GM23338 (cell line): ENCODE measurements at regions not wholly inside any gene's neighbourhood (a gene's known extent, or its start where the extent isn't known, plus 50 kb on each side); places are given as distances from the start of the nearest gene placed in this dataset.

Experiments used
- ATAC-seq: fragments of 200-7000 bp; cut with Tn5 transposase; 3 replicates; pipeline ENCODE4 v1.9.1; 2020
- DNase-seq: peaks from one replicate; pipeline ENCODE4 v3.0.0-alpha.2; 2015; ENCODE audit warnings: low spot score
- H2AFZ ChIP-seq: fragments of 200-600 bp; sonication (generic); 2 replicates; pipeline ENCODE4 v1.8.0; 2016; ENCODE audit warnings: antibody characterized with exemption, mild to moderate bottlenecking, moderate library complexity
- H3F3A ChIP-seq: fragments of 200-600 bp; sonication (generic); replicated peaks from 2 replicates; pipeline ENCODE4 v1.8.0; 2017; ENCODE audit warnings: antibody characterized with exemption, mixed run types, low read depth
- H3K27ac ChIP-seq: fragments of 200-600 bp; sonication (generic); 2 replicates; pipeline ENCODE4 v1.6.1; 2016; ENCODE audit warnings: low read depth
- H3K27me3 ChIP-seq: fragments of 200-600 bp; sonication (generic); 2 replicates; pipeline ENCODE4 v1.8.0; 2016; ENCODE audit warnings: mild to moderate bottlenecking, mixed run types, moderate library complexity; ENCODE audit not compliant: insufficient read depth
- H3K36me3 ChIP-seq: fragments of 200-600 bp; sonication (generic); 2 replicates; pipeline ENCODE4 v1.8.0; 2016; ENCODE audit warnings: mild to moderate bottlenecking; ENCODE audit not compliant: insufficient read depth
- H3K4me1 ChIP-seq: fragments of 200-600 bp; sonication (generic); 2 replicates; pipeline ENCODE4 v1.8.0; 2016; ENCODE audit warnings: mild to moderate bottlenecking, moderate library complexity; ENCODE audit not compliant: insufficient read depth
- H3K4me2 ChIP-seq: fragments of 200-600 bp; sonication (generic); 2 replicates; pipeline ENCODE4 v1.7.1; 2017; ENCODE audit warnings: mixed run types
- H3K4me3 ChIP-seq: fragments of 200-600 bp; sonication (generic); 2 replicates; pipeline ENCODE4 v1.6.1; 2016; ENCODE audit warnings: mixed run types
- H3K79me2 ChIP-seq: fragments of 200-600 bp; sonication (generic); replicated peaks from 2 replicates; pipeline ENCODE4 v1.8.0; 2017; ENCODE audit warnings: mild to moderate bottlenecking; ENCODE audit not compliant: insufficient read depth
- H3K9me2 ChIP-seq: fragments of 200-600 bp; sonication (generic); 2 replicates; pipeline ENCODE4 v1.8.0; 2017; ENCODE audit not compliant: insufficient read depth
- H4K20me1 ChIP-seq: fragments of 200-600 bp; sonication (generic); replicated peaks from 2 replicates; pipeline ENCODE4 v1.8.0; 2017; ENCODE audit warnings: mild to moderate bottlenecking; ENCODE audit not compliant: insufficient read depth
- H3K27ac Mint-ChIP-seq: 2 replicates; pipeline ENCODE4 v1.8.0; 2020; ENCODE audit warnings: inconsistent platforms, mild to moderate bottlenecking, moderate library complexity, mixed read lengths
- H3K27me3 Mint-ChIP-seq: 3 replicates; pipeline ENCODE4 v1.8.0; 2022; ENCODE audit warnings: low read depth, mild to moderate bottlenecking, moderate library complexity, mixed read lengths, inconsistent platforms; ENCODE audit not compliant: insufficient read depth, poor library complexity
- H3K36me3 Mint-ChIP-seq: 3 replicates; pipeline ENCODE4 v1.8.0; 2021; ENCODE audit warnings: low read depth, mild to moderate bottlenecking, inconsistent platforms, moderate library complexity, mixed read lengths
- H3K4me1 Mint-ChIP-seq: 3 replicates; pipeline ENCODE4 v1.8.0; 2020; ENCODE audit warnings: mild to moderate bottlenecking, inconsistent platforms, mixed read lengths
- H3K4me3 Mint-ChIP-seq: 3 replicates; pipeline ENCODE4 v1.8.0; 2021; ENCODE audit warnings: moderate library complexity, mild to moderate bottlenecking, inconsistent platforms, mixed read lengths
- H3K9me3 Mint-ChIP-seq: 3 replicates; pipeline ENCODE4 v1.8.0; 2020; ENCODE audit warnings: moderate library complexity, mild to moderate bottlenecking, inconsistent platforms, mixed read lengths
- CREB1 ChIP-seq: fragments of 250-450 bp; sonication (Bioruptor Pico); IDR thresholded peaks from 2 replicates; pipeline ENCODE4 v1.5.0; 2020; ENCODE audit warnings: low read depth, mild to moderate bottlenecking, moderate library complexity
- CTCF ChIP-seq, 2 experiments: fragments of 200-600 bp in 1 of 2; sonication (generic) in 1 of 2; conservative IDR thresholded peaks; 2 replicates each; pipeline versions ENCODE4 v1.5.1 to v1.6.1; 2016 to 2017; ENCODE audit warnings: antibody characterized with exemption in 2 of 2, low read depth in 2 of 2, mild to moderate bottlenecking in 2 of 2, moderate library complexity in 1 of 2
- ETS1 ChIP-seq: IDR thresholded peaks from 2 replicates; pipeline ENCODE4 v1.6.1; 2016; ENCODE audit warnings: antibody characterized with exemption
- EZH2 ChIP-seq: fragments of 200-600 bp; sonication (generic); IDR thresholded peaks from one replicate; pipeline ENCODE4 v1.8.0; 2017; ENCODE audit warnings: antibody characterized with exemption, mild to moderate bottlenecking, low read depth; ENCODE audit not compliant: unreplicated experiment
- EZH2phosphoT487 ChIP-seq: fragments of 200-600 bp; sonication (generic); IDR thresholded peaks from one replicate; pipeline ENCODE4 v1.8.1; 2018; ENCODE audit warnings: antibody characterized with exemption; ENCODE audit not compliant: unreplicated experiment
- JUNB ChIP-seq: IDR thresholded peaks from one replicate; pipeline ENCODE4 v1.6.1; 2016; ENCODE audit warnings: antibody characterized with exemption; ENCODE audit not compliant: unreplicated experiment
- NANOG ChIP-seq: IDR thresholded peaks from 2 replicates; pipeline ENCODE4 v1.6.1; 2016; ENCODE audit warnings: antibody characterized with exemption, borderline replicate concordance
- REST ChIP-seq: IDR thresholded peaks from one replicate; pipeline ENCODE4 v1.6.1; 2018; ENCODE audit warnings: antibody characterized with exemption; ENCODE audit not compliant: unreplicated experiment
- STAT1 ChIP-seq: IDR thresholded peaks from one replicate; pipeline ENCODE4 v1.6.1; 2016; ENCODE audit warnings: antibody characterized with exemption; ENCODE audit not compliant: unreplicated experiment
- ZNF114 ChIP-seq: fragments of 250-450 bp; sonication (Bioruptor Pico); IDR thresholded peaks from 2 replicates; pipeline ENCODE4 v1.5.0; 2020; ENCODE audit warnings: mild to moderate bottlenecking, moderate library complexity

GRCh38 chr1:194420706-194421105, 1234.3 kb upstream of the B3GALT2 start (continued):
- TF ChIP-seq ETS1 (no peak), EZH2phosphoT487 (no peak), STAT1 (no peak)

GRCh38 chr1:194419721-194420120, 1233.3 kb upstream of the B3GALT2 start:
- Histone ChIP-seq H3K27ac (no peak overlapping the region), H3K27me3 (no peaks in the 10 kb centered on the region), H3K4me2 (no peak overlapping the region), H3K9me2 (no peaks in the 10 kb centered on the region), H3K4me3 (no peak overlapping the region), H3K4me1 (no peaks in the 10 kb centered on the region), H4K20me1 (no peaks in the 10 kb centered on the region), H2AFZ (no peak overlapping the region), H3K36me3 (no peaks in the 10 kb centered on the region), H3F3A (no peaks in the 10 kb centered on the region), H3K79me2 (no peaks in the 10 kb centered on the region)
- no peak for ATAC-seq
- peaks cover 3% of the 10 kb centered on the region; the same call in 1 of the 3 replicates for H3K4me1 Mint-ChIP-seq
- H3K4me3 Mint-ChIP-seq = no peak overlapping the region
- H3K36me3 Mint-ChIP-seq = peaks cover 41% of the 10 kb centered on the region
- DNase-seq = peak; percentile 35
- H3K27me3 Mint-ChIP-seq = peaks cover 6% of the 10 kb centered on the region
- H3K9me3 Mint-ChIP-seq = peaks cover 47% of the 10 kb centered on the region
- H3K27ac Mint-ChIP-seq = no peak overlapping the region
- TF ChIP-seq ZNF114 (CRISPR knock-in tag) (no peak), CREB1 (CRISPR knock-in tag) (no peak), EZH2phosphoT487 (no peak), CTCF (conservative IDR thresholded peaks at IDR 0.05; ENCODE audit: low read depth in 2 of 2) (no peak), NANOG (no peak), EZH2 (no peak), JUNB (no peak), REST (no peak)
